Neural crest cell (in vitro differentiated cells): ENCODE measurements at regions not wholly inside any gene's neighbourhood (a gene's known extent, or its start where the extent isn't known, plus 50 kb on each side); places are given as distances from the start of the nearest gene placed in this dataset.

ENCODE experiments used
- DNase-seq: peaks from one replicate; pipeline ENCODE4 v3.0.0; 2021; ENCODE audit warnings: low read depth, mixed read lengths, low spot score
- H3K27ac Mint-ChIP-seq: one replicate; pipeline ENCODE4 v1.8.0; 2021; ENCODE audit warnings: mild to moderate bottlenecking, mixed read lengths; ENCODE audit not compliant: unreplicated experiment
- H3K27me3 Mint-ChIP-seq: 2 replicates; pipeline ENCODE4 v1.8.0; 2021; ENCODE audit warnings: low read depth, mild to moderate bottlenecking, mixed read lengths
- H3K36me3 Mint-ChIP-seq: 2 replicates; pipeline ENCODE4 v1.8.0; 2021; ENCODE audit warnings: low read depth, mild to moderate bottlenecking, mixed read lengths
- H3K4me1 Mint-ChIP-seq: 2 replicates; pipeline ENCODE4 v1.8.0; 2021; ENCODE audit warnings: mixed read lengths
- H3K4me3 Mint-ChIP-seq: one replicate; pipeline ENCODE4 v1.8.0; 2021; ENCODE audit warnings: mild to moderate bottlenecking, mixed read lengths
- H3K9me3 Mint-ChIP-seq: 2 replicates; pipeline ENCODE4 v1.8.0; 2021; ENCODE audit warnings: mixed read lengths
- CTCF ChIP-seq: fragments of 200-600 bp; sonication (generic); conservative IDR thresholded peaks from 2 replicates; pipeline ENCODE4 v1.5.0; 2021; ENCODE audit warnings: antibody characterized with exemption, mild to moderate bottlenecking

- DNase-seq, result no peak
- peaks cover 22% of the 10 kb centered on the region for H3K4me1 Mint-ChIP-seq
- peaks cover 8% of the 10 kb centered on the region for H3K36me3 Mint-ChIP-seq
- H3K27ac Mint-ChIP-seq, result no peak overlapping the region
- H3K27me3 Mint-ChIP-seq, result no peaks in the 10 kb centered on the region
- no peak for TF ChIP-seq CTCF
- H3K9me3 Mint-ChIP-seq, result peaks cover 6% of the 10 kb centered on the region
- H3K4me3 Mint-ChIP-seq, result no peak overlapping the region
These were observed 528.8 kb downstream of the CMPK2 start for GRCh38 chr2:6336752-6337471.

GRCh38 chr2:6337472-6337820 lies 528.3 kb downstream of the CMPK2 start:
- Mint-ChIP-seq H3K9me3 (peaks cover 3% of the 10 kb centered on the region), H3K27ac (peak overlapping the region; percentile 51), H3K36me3 (peaks cover 5% of the 10 kb centered on the region), H3K4me1 (peaks cover 22% of the 10 kb centered on the region), H3K27me3 (no peaks in the 10 kb centered on the region), H3K4me3 (no peak overlapping the region)
- no peak for TF ChIP-seq CTCF
- no peak for DNase-seq

GRCh38 chr2:6341588-6342129 lies 524.0 kb downstream of the CMPK2 start:
- H3K4me1 Mint-ChIP-seq, result peaks cover 25% of the 10 kb centered on the region
- no peak overlapping the region for H3K27ac Mint-ChIP-seq
- TF ChIP-seq CTCF, result no peak
- peaks cover 7% of the 10 kb centered on the region for H3K36me3 Mint-ChIP-seq
- no peaks in the 10 kb centered on the region for H3K27me3 Mint-ChIP-seq
- H3K4me3 Mint-ChIP-seq, result no peak overlapping the region
- DNase-seq, result no peak
- H3K9me3 Mint-ChIP-seq, result peaks cover 6% of the 10 kb centered on the region

GRCh38 chr2:6342273-6342920 lies 523.3 kb downstream of the CMPK2 start:
- Mint-ChIP-seq H3K27ac (no peak overlapping the region), H3K4me1 (peaks cover 22% of the 10 kb centered on the region), H3K27me3 (no peaks in the 10 kb centered on the region), H3K9me3 (peaks cover 6% of the 10 kb centered on the region), H3K4me3 (no peak overlapping the region), H3K36me3 (peaks cover 7% of the 10 kb centered on the region)
- no peak for TF ChIP-seq CTCF
- no peak for DNase-seq

- peaks cover 6% of the 10 kb centered on the region for H3K9me3 Mint-ChIP-seq
- peaks cover 15% of the 10 kb centered on the region for H3K4me1 Mint-ChIP-seq
- TF ChIP-seq CTCF, result no peak
These were observed 522.6 kb downstream of the CMPK2 start for GRCh38 chr2:6343076-6343475.

More at GRCh38 chr2:6343076-6343475, 522.6 kb downstream of the CMPK2 start:
- Mint-ChIP-seq H3K27me3 (no peaks in the 10 kb centered on the region), H3K4me3 (no peak overlapping the region), H3K36me3 (peaks cover 7% of the 10 kb centered on the region), H3K27ac (no peak overlapping the region)
- DNase-seq, result no peak
